NCI-H1092 (cell line): ENCODE measurements at regions not wholly inside any gene's neighbourhood (a gene's known extent, or its start where the extent isn't known, plus 50 kb on each side); places are given as distances from the start of the nearest gene placed in this dataset.

Source experiments
- DNase-seq: peaks from one replicate; lab custom pipeline; 2025; lab: John Stamatoyannopoulos, UW

GRCh38 chr6:48243071-48243470, 132.1 kb upstream of the PTCHD4 start:
- no peak for DNase-seq

- DNase-seq = no peak
Measured at GRCh38 chr6:48240287-48240686, 129.3 kb upstream of the PTCHD4 start.

GRCh38 chr6:48236375-48236774, 125.4 kb upstream of the PTCHD4 start:
- DNase-seq = no peak

GRCh38 chr6:48233063-48233462, 122.1 kb upstream of the PTCHD4 start:
- DNase-seq = no peak

GRCh38 chr6:48229841-48230240, 118.8 kb upstream of the PTCHD4 start:
- no peak for DNase-seq

GRCh38 chr6:48222241-48222640, 111.2 kb upstream of the PTCHD4 start:
- no peak for DNase-seq

GRCh38 chr6:48213076-48213788, 102.2 kb upstream of the PTCHD4 start:
- no peak for DNase-seq

GRCh38 chr6:48212501-48212900, 101.5 kb upstream of the PTCHD4 start:
- no peak for DNase-seq

- DNase-seq = no peak
Measured at GRCh38 chr6:48206091-48206490, 95.1 kb upstream of the PTCHD4 start.

GRCh38 chr6:48200869-48201390, 89.9 kb upstream of the PTCHD4 start:
- no peak for DNase-seq

GRCh38 chr6:48199499-48199898, 88.5 kb upstream of the PTCHD4 start:
- no peak for DNase-seq

GRCh38 chr6:48197941-48198340, 86.9 kb upstream of the PTCHD4 start:
- DNase-seq = no peak

GRCh38 chr6:48194596-48195295, 83.7 kb upstream of the PTCHD4 start:
- DNase-seq = no peak

- DNase-seq = no peak
Measured at GRCh38 chr6:48188158-48188557, 77.2 kb upstream of the PTCHD4 start.

GRCh38 chr6:48186746-48187145, 75.7 kb upstream of the PTCHD4 start:
- DNase-seq = no peak

GRCh38 chr6:48184648-48185047, 73.7 kb upstream of the PTCHD4 start:
- no peak for DNase-seq

GRCh38 chr6:48183811-48184605, 73.0 kb upstream of the PTCHD4 start:
- no peak for DNase-seq

- no peak for DNase-seq
Measured at GRCh38 chr6:48183178-48183577, 72.2 kb upstream of the PTCHD4 start.

- DNase-seq = no peak
Measured at GRCh38 chr6:48178700-48179099, 67.7 kb upstream of the PTCHD4 start.

GRCh38 chr6:48177786-48178185, 66.8 kb upstream of the PTCHD4 start:
- DNase-seq = no peak

- DNase-seq = no peak
Measured at GRCh38 chr6:48176645-48177308, 65.8 kb upstream of the PTCHD4 start.

- DNase-seq = no peak
Measured at GRCh38 chr6:48169635-48170034, 58.6 kb upstream of the PTCHD4 start.
